ENCODE measurements at regions not wholly inside any gene's neighbourhood (a gene's known extent, or its start where the extent isn't known, plus 50 kb on each side); places are given as distances from the start of the nearest gene placed in this dataset.

GRCh38 chr6:165833355-165833754, 170.3 kb upstream of the PDE10A start:
- H3K9me3 ChIP-seq (ENCODE audit: control insufficient read depth, insufficient read depth, low read length), result no peaks in the 10 kb centered on the region
- H3K27ac ChIP-seq (ENCODE audit: low read depth, low read length), result no peak overlapping the region
- no peaks in the 10 kb centered on the region; the same call in 1 of the 2 replicates for H3K27me3 ChIP-seq (ENCODE audit: control insufficient read depth, insufficient read depth, low read length)
- no peak overlapping the region for H3K9ac ChIP-seq (ENCODE audit: low read depth, low read length)
- no peaks in the 10 kb centered on the region for H3K4me1 ChIP-seq (ENCODE audit: control insufficient read depth, insufficient read depth, low read length)
- no peak overlapping the region for H3K4me3 ChIP-seq (ENCODE audit: low read depth, low read length)
- H3K36me3 ChIP-seq (ENCODE audit: control insufficient read depth, insufficient read depth, low read length), result no peaks in the 10 kb centered on the region

- Histone ChIP-seq H3K36me3 (ENCODE audit: control insufficient read depth, insufficient read depth, low read length) (no peaks in the 10 kb centered on the region), H3K9ac (ENCODE audit: low read depth, low read length) (no peak overlapping the region), H3K4me1 (ENCODE audit: control insufficient read depth, insufficient read depth, low read length) (no peaks in the 10 kb centered on the region), H3K27ac (ENCODE audit: low read depth, low read length) (no peak overlapping the region), H3K9me3 (ENCODE audit: control insufficient read depth, insufficient read depth, low read length) (no peaks in the 10 kb centered on the region), H3K4me3 (ENCODE audit: low read depth, low read length) (no peak overlapping the region), H3K27me3 (ENCODE audit: control insufficient read depth, insufficient read depth, low read length) (no peaks in the 10 kb centered on the region; the same call in 1 of the 2 replicates)
Measured at GRCh38 chr6:165831812-165832510, 168.9 kb upstream of the PDE10A start.

- Histone ChIP-seq H3K4me1 (ENCODE audit: control insufficient read depth, insufficient read depth, low read length) (no peaks in the 10 kb centered on the region), H3K27ac (ENCODE audit: low read depth, low read length) (no peak overlapping the region), H3K36me3 (ENCODE audit: control insufficient read depth, insufficient read depth, low read length) (no peaks in the 10 kb centered on the region), H3K9me3 (ENCODE audit: control insufficient read depth, insufficient read depth, low read length) (no peaks in the 10 kb centered on the region), H3K27me3 (ENCODE audit: control insufficient read depth, insufficient read depth, low read length) (no peaks in the 10 kb centered on the region; the same call in 1 of the 2 replicates), H3K4me3 (ENCODE audit: low read depth, low read length) (no peak overlapping the region), H3K9ac (ENCODE audit: low read depth, low read length) (no peak overlapping the region)
Measured at GRCh38 chr6:165830761-165831160, 167.7 kb upstream of the PDE10A start.

DNA sequence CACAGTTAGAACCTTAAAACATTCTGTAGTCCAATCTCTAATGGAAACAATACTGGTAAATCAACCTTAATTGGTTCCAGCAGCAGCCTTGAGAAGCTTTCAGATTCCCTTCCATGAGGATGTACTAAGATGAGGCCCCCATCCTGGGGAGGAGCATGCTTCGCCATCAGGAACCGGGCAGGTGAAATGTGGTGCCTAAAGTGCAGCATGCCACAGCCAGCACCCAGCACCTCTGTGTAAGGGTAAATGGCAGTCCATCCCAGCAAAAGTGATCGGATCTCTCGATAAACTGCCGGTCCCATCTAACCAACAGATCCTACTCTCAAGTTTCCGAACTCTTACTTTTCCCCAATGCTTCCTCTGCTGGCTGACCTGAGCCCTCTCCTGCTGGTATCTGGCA, 166.3 kb upstream of the PDE10A start:
- Histone ChIP-seq H3K36me3 (ENCODE audit: control insufficient read depth, insufficient read depth, low read length) (no peaks in the 10 kb centered on the region), H3K9me3 (ENCODE audit: control insufficient read depth, insufficient read depth, low read length) (no peaks in the 10 kb centered on the region), H3K4me1 (ENCODE audit: control insufficient read depth, insufficient read depth, low read length) (no peaks in the 10 kb centered on the region), H3K27ac (ENCODE audit: low read depth, low read length) (no peak overlapping the region), H3K9ac (ENCODE audit: low read depth, low read length) (no peak overlapping the region), H3K27me3 (ENCODE audit: control insufficient read depth, insufficient read depth, low read length) (no peaks in the 10 kb centered on the region), H3K4me3 (ENCODE audit: low read depth, low read length) (no peak overlapping the region)

- Histone ChIP-seq H3K27me3 (ENCODE audit: control insufficient read depth, insufficient read depth, low read length) (no peaks in the 10 kb centered on the region), H3K9me3 (ENCODE audit: control insufficient read depth, insufficient read depth, low read length) (no peaks in the 10 kb centered on the region), H3K27ac (ENCODE audit: low read depth, low read length) (no peak overlapping the region), H3K36me3 (ENCODE audit: control insufficient read depth, insufficient read depth, low read length) (no peaks in the 10 kb centered on the region), H3K4me3 (ENCODE audit: low read depth, low read length) (no peak overlapping the region), H3K9ac (ENCODE audit: low read depth, low read length) (no peak overlapping the region), H3K4me1 (ENCODE audit: control insufficient read depth, insufficient read depth, low read length) (no peaks in the 10 kb centered on the region)
Measured at GRCh38 chr6:165827190-165827518, 164.1 kb upstream of the PDE10A start.

GRCh38 chr6:165826487-165827189, 163.6 kb upstream of the PDE10A start:
- H3K27ac ChIP-seq (ENCODE audit: low read depth, low read length), result no peak overlapping the region
- H3K9me3 ChIP-seq (ENCODE audit: control insufficient read depth, insufficient read depth, low read length), result no peaks in the 10 kb centered on the region
- no peaks in the 10 kb centered on the region for H3K36me3 ChIP-seq (ENCODE audit: control insufficient read depth, insufficient read depth, low read length)
- H3K27me3 ChIP-seq (ENCODE audit: control insufficient read depth, insufficient read depth, low read length), result no peaks in the 10 kb centered on the region
- no peak overlapping the region for H3K4me3 ChIP-seq (ENCODE audit: low read depth, low read length)
- H3K9ac ChIP-seq (ENCODE audit: low read depth, low read length), result no peak overlapping the region
- H3K4me1 ChIP-seq (ENCODE audit: control insufficient read depth, insufficient read depth, low read length), result no peaks in the 10 kb centered on the region

DNA sequence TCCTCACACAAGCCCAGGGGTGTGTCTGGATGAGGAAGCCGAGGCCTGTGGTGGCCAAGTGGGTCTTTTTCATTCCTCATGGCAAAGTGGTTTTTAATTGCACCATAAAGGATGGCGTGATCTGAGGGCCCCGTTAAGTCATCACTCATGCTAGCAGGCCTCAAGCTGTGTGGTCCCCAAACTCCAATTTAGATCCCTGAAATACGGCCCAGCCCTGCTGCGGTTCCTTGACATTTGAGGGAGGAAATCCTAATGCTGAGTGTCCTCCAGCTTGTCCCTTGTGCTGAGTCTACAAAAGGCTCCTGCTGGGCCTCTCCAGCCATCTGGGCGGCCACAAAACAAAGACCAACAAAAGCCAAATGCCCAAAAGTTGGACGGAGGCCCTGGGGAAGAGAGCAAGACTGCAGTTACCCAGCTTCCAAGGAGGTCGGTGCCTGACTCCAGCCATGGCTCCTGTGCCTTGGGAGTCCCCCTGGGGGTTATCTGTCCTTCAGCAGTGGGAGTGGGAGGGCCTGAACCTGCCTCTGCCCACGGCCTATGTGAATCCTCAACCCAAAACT, 162.3 kb upstream of the PDE10A start:
- Histone ChIP-seq H3K27ac (ENCODE audit: low read depth, low read length) (no peak overlapping the region), H3K9me3 (ENCODE audit: control insufficient read depth, insufficient read depth, low read length) (no peaks in the 10 kb centered on the region), H3K4me3 (ENCODE audit: low read depth, low read length) (no peak overlapping the region), H3K4me1 (ENCODE audit: control insufficient read depth, insufficient read depth, low read length) (peaks cover 8% of the 10 kb centered on the region), H3K9ac (ENCODE audit: low read depth, low read length) (no peak overlapping the region), H3K27me3 (ENCODE audit: control insufficient read depth, insufficient read depth, low read length) (no peaks in the 10 kb centered on the region), H3K36me3 (ENCODE audit: control insufficient read depth, insufficient read depth, low read length) (no peaks in the 10 kb centered on the region)

GRCh38 chr6:165823609-165824326, 160.7 kb upstream of the PDE10A start:
- Histone ChIP-seq H3K36me3 (ENCODE audit: control insufficient read depth, insufficient read depth, low read length) (no peaks in the 10 kb centered on the region), H3K27me3 (ENCODE audit: control insufficient read depth, insufficient read depth, low read length) (peaks cover 2% of the 10 kb centered on the region; the same call in 1 of the 2 replicates), H3K4me3 (ENCODE audit: low read depth, low read length) (no peak overlapping the region), H3K9me3 (ENCODE audit: control insufficient read depth, insufficient read depth, low read length) (no peaks in the 10 kb centered on the region), H3K27ac (ENCODE audit: low read depth, low read length) (no peak overlapping the region), H3K9ac (ENCODE audit: low read depth, low read length) (no peak overlapping the region), H3K4me1 (ENCODE audit: control insufficient read depth, insufficient read depth, low read length) (peaks cover 23% of the 10 kb centered on the region)

DNA sequence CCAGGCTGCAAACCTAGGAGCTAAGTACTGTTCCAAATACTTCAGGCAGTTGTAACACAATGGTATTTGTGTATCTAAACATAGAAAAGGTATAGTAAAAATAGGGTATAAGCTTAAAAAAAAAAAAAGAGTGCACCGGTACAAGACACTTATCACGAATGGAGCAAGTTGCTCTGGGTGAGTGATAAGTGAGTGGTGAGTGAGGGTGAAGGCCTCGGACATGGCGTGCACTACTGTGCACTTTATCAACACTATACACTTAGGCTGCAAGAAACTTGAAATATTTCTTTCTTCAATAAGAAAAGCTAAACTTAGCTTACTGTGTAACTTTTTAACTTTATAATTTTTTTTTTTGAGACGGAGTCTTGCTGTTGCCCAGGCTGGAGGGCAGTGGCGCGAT, 159.5 kb upstream of the PDE10A start:
- peaks cover 2% of the 10 kb centered on the region; the same call in 1 of the 2 replicates for H3K27me3 ChIP-seq (ENCODE audit: control insufficient read depth, insufficient read depth, low read length)
- H3K9me3 ChIP-seq (ENCODE audit: control insufficient read depth, insufficient read depth, low read length), result no peaks in the 10 kb centered on the region
- no peak overlapping the region for H3K27ac ChIP-seq (ENCODE audit: low read depth, low read length)
- peaks cover 35% of the 10 kb centered on the region for H3K4me1 ChIP-seq (ENCODE audit: control insufficient read depth, insufficient read depth, low read length)
- H3K9ac ChIP-seq (ENCODE audit: low read depth, low read length), result no peak overlapping the region
- no peak overlapping the region for H3K4me3 ChIP-seq (ENCODE audit: low read depth, low read length)
- no peaks in the 10 kb centered on the region for H3K36me3 ChIP-seq (ENCODE audit: control insufficient read depth, insufficient read depth, low read length)

DNA sequence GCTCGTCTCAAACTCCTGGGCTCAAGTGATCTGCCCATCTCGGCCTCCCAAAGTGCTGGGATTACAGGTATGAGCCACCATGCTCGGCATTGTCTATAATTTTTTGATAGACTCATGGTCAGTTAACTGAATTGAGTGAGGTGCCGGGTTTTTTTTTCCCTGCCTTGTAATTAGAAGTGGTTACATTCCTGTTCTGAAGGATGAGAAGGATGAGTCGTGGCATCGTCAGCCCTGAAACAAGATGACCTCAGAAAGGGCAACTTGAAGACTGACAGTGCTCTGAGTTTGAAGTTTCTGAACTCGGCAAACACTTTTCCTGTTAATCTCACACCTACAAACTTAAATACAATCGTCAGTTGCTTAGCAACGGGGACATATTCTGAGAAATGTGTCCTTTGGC, 158.7 kb upstream of the PDE10A start:
- no peaks in the 10 kb centered on the region for H3K9me3 ChIP-seq (ENCODE audit: control insufficient read depth, insufficient read depth, low read length)
- no peak overlapping the region for H3K27ac ChIP-seq (ENCODE audit: low read depth, low read length)
- H3K36me3 ChIP-seq (ENCODE audit: control insufficient read depth, insufficient read depth, low read length), result no peaks in the 10 kb centered on the region
- peaks cover 35% of the 10 kb centered on the region for H3K4me1 ChIP-seq (ENCODE audit: control insufficient read depth, insufficient read depth, low read length)
- no peak overlapping the region for H3K9ac ChIP-seq (ENCODE audit: low read depth, low read length)
- H3K27me3 ChIP-seq (ENCODE audit: control insufficient read depth, insufficient read depth, low read length), result peaks cover 2% of the 10 kb centered on the region; the same call in 1 of the 2 replicates
- H3K4me3 ChIP-seq (ENCODE audit: low read depth, low read length), result no peak overlapping the region

DNA sequence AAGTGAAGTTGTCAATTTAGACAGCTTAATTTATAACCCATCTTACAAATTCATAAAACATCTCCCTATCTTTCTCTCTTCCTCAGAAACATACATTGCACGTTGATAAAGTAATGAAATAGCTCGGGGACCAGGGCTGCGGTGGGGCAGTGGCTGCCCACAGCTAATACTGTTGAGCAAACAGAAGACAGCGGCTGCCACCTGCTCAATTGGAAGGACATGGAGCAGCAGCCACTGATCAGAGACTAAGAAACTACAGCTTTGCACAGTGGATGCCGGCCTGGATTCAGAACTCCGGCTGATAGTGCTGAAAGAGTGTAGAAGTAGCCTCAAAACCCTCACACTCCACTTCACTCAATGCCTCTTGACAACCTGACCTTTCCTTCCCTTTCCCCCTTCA, 157.9 kb upstream of the PDE10A start:
- Histone ChIP-seq H3K27me3 (ENCODE audit: control insufficient read depth, insufficient read depth, low read length) (peaks cover 2% of the 10 kb centered on the region; the same call in 1 of the 2 replicates), H3K9me3 (ENCODE audit: control insufficient read depth, insufficient read depth, low read length) (no peaks in the 10 kb centered on the region), H3K4me1 (ENCODE audit: control insufficient read depth, insufficient read depth, low read length) (peaks cover 35% of the 10 kb centered on the region), H3K27ac (ENCODE audit: low read depth, low read length) (no peak overlapping the region), H3K4me3 (ENCODE audit: low read depth, low read length) (no peak overlapping the region), H3K36me3 (ENCODE audit: control insufficient read depth, insufficient read depth, low read length) (no peaks in the 10 kb centered on the region), H3K9ac (ENCODE audit: low read depth, low read length) (no peak overlapping the region)
